K562 (cell line): ENCODE measurements at regions not wholly inside any gene's neighbourhood (a gene's known extent, or its start where the extent isn't known, plus 50 kb on each side); places are given as distances from the start of the nearest gene placed in this dataset.

Experiments
- ATAC-seq: fragments of 200-7000 bp; cut with Tn5 transposase; 3 replicates; pipeline ENCODE4 v1.9.1; 2020; ENCODE audit warnings: moderate library complexity
- BruUV-seq: library from RNA; stranded (reverse); fragments of 400-500 nt; replicated peaks from 2 replicates; lab custom pipeline; 2021; lab: Mats Ljungman, UMichigan
- CTCF ChIA-PET: fragments of 300-600 bp; formaldehyde crosslinking; extraction: SDS; loops from one replicate; lab custom pipeline; 2021; ENCODE audit warnings: low intra/inter-chr PET ratio; lab: Yijun Ruan, JAX
- POLR2A ChIA-PET: fragments of 300-600, 350-650 bp; sonication (Branson Sonifier 250); formaldehyde crosslinking; extraction: SDS; loops from one replicate; lab custom pipeline; 2021; ENCODE audit warnings: antibody characterized with exemption, inconsistent platforms; lab: Yijun Ruan, JAX
- DNase-seq, 4 experiments: peaks; one replicate each; pipeline versions ENCODE4 v3.0.0 to v3.0.0-alpha.2; 2011 to 2018; ENCODE audit warnings: low spot score in 3 of 4, mixed read lengths in 3 of 4; ENCODE audit errors: extremely low read depth in 1 of 4
- FAIRE-seq: peaks from 2 replicates; lab custom pipeline; 2011; peaks lifted over from hg19 to GRCh38; lab: Jason Lieb, UNC
- H2AFZ ChIP-seq: 2 replicates; pipeline ENCODE4 v1.6.0; 2011; ENCODE audit warnings: low read depth, low read length, control low read depth, inconsistent platforms
- H3K27ac ChIP-seq: fragments of 200-600 bp; 3 replicates; pipeline ENCODE4 v1.8.0; 2011; ENCODE audit warnings: low read depth, mild to moderate bottlenecking, control low read depth, inconsistent platforms, low read length, moderate library complexity, mixed read lengths; ENCODE audit errors: extremely low read depth
- H3K27me3 ChIP-seq, 2 experiments: fragments of 300-600 bp in 1 of 2; 2 replicates in 1 of 2; 3 replicates in 1 of 2; pipeline versions ENCODE4 v1.6.0 to v1.8.0; 2011; ENCODE audit warnings: inconsistent platforms in 2 of 2, low read length in 2 of 2, mild to moderate bottlenecking in 1 of 2, mixed read lengths in 1 of 2, moderate library complexity in 1 of 2; ENCODE audit not compliant: control insufficient read depth in 2 of 2, insufficient read depth in 2 of 2
- H3K36me3 ChIP-seq: fragments of 300-600 bp; 3 replicates; pipeline ENCODE4 v1.8.0; 2011; ENCODE audit warnings: mild to moderate bottlenecking, low read length, inconsistent platforms; ENCODE audit not compliant: control insufficient read depth, insufficient read depth
- H3K4me1 ChIP-seq, 2 experiments: fragments of 200-600 bp in 1 of 2; replicated peaks in 1 of 2; 2 replicates in 1 of 2; 3 replicates in 1 of 2; pipeline versions ENCODE4 v1.5.1 to v1.8.0; 2011; ENCODE audit warnings: inconsistent platforms in 2 of 2, low read length in 2 of 2, mild to moderate bottlenecking in 1 of 2, mixed read lengths in 1 of 2, moderate library complexity in 1 of 2; ENCODE audit not compliant: control insufficient read depth in 2 of 2, insufficient read depth in 2 of 2
- H3K4me2 ChIP-seq: 2 replicates; pipeline ENCODE4 v1.6.1; 2011; ENCODE audit warnings: low read length, control low read depth, inconsistent platforms, mixed read lengths; ENCODE audit not compliant: insufficient read depth
- H3K4me3 ChIP-seq: fragments of 200-600 bp; sonication (generic), shearing (Covaris generic); 2 replicates; pipeline ENCODE4 v1.5.1; 2016; ENCODE audit warnings: control low read depth, inconsistent platforms
- H3K79me2 ChIP-seq: fragments of 200-600 bp; 3 replicates; pipeline ENCODE4 v1.8.0; 2011; ENCODE audit warnings: low read length, inconsistent platforms; ENCODE audit not compliant: control insufficient read depth, insufficient read depth
- H3K9ac ChIP-seq, 2 experiments: 2 replicates each; pipeline versions ENCODE4 v1.6.0 to v1.6.1; 2011; ENCODE audit warnings: low read depth in 2 of 2, low read length in 2 of 2, control low read depth in 1 of 2, inconsistent platforms in 1 of 2, mild to moderate bottlenecking in 1 of 2, mixed read lengths in 1 of 2; ENCODE audit not compliant: insufficient read depth in 1 of 2
- H3K9me1 ChIP-seq: one replicate; pipeline ENCODE4 v1.6.0; 2011; ENCODE audit warnings: inconsistent platforms, mild to moderate bottlenecking, low read length, moderate library complexity; ENCODE audit not compliant: control insufficient read depth, insufficient read depth
- H3K9me3 ChIP-seq: replicated peaks from 2 replicates; pipeline ENCODE4 v1.5.1; 2011; ENCODE audit warnings: low read depth, low read length, inconsistent platforms; ENCODE audit not compliant: control insufficient read depth, insufficient read depth
- H4K20me1 ChIP-seq: replicated peaks from 2 replicates; pipeline ENCODE4 v1.6.1; 2011; ENCODE audit warnings: low read length, inconsistent platforms, mixed read lengths; ENCODE audit not compliant: control insufficient read depth, insufficient read depth
- FOXJ3 ChIP-seq: sonication (generic); formaldehyde crosslinking; IDR thresholded peaks from 2 replicates; pipeline ENCODE4 v1.4.0; 2020; ENCODE audit warnings: mild to moderate bottlenecking, missing genetic modification reagents
- HNRNPLL ChIP-seq: fragments of 200-400 bp; formaldehyde crosslinking; IDR thresholded peaks from 2 replicates; pipeline ENCODE4 v1.6.1; 2017; ENCODE audit warnings: low read length, low read depth, mild to moderate bottlenecking; ENCODE audit not compliant: poor library complexity, severe bottlenecking
- NFRKB ChIP-seq: fragments of 450-650 bp; IDR thresholded peaks from 2 replicates; pipeline ENCODE4 v1.6.1; 2016; ENCODE audit warnings: low read depth
- NUFIP1 ChIP-seq: fragments of 450-650 bp; IDR thresholded peaks from 2 replicates; pipeline ENCODE4 v1.6.1; 2018; ENCODE audit not compliant: partially characterized antibody
- POLR2AphosphoS2 ChIP-seq: IDR thresholded peaks from 2 replicates; pipeline ENCODE4 v1.6.1; 2012; ENCODE audit warnings: low read length, improper control_type of control experiment
- SMARCA4 ChIP-seq: fragments of 450-650 bp; IDR thresholded peaks from 2 replicates; pipeline ENCODE4 v1.6.1; 2016
- TCFL5 ChIP-seq: fragments of 250-450 bp; sonication (Bioruptor Pico); conservative IDR thresholded peaks from 2 replicates; pipeline ENCODE4 v1.6.1; 2021; ENCODE audit warnings: mild to moderate bottlenecking, moderate library complexity, matching md5 sums
- TFAM ChIP-seq: fragments of 250-450 bp; sonication (Bioruptor Pico); conservative IDR thresholded peaks from 2 replicates; pipeline ENCODE4 v1.5.0; 2021; ENCODE audit warnings: mild to moderate bottlenecking, moderate library complexity
- TRIM24 ChIP-seq, 2 experiments: fragments of 450-650 bp; IDR thresholded peaks; 2 replicates each; pipeline ENCODE4 v1.6.1; 2016
- ZKSCAN8 ChIP-seq: fragments of 200-800 bp; sonication (Bioruptor generic); IDR thresholded peaks from 2 replicates; pipeline ENCODE4 v1.6.1; 2016; ENCODE audit warnings: missing genetic modification characterization, missing compliant biosample characterization
- ZNF140 ChIP-seq: fragments of 250-450 bp; sonication (Bioruptor Pico); IDR thresholded peaks from 2 replicates; pipeline ENCODE4 v1.8.0; 2021; ENCODE audit warnings: moderate library complexity, mild to moderate bottlenecking, inconsistent platforms
- ZNF274 ChIP-seq: IDR thresholded peaks from 2 replicates; pipeline ENCODE4 v1.6.1; 2011; ENCODE audit warnings: low read depth, mild to moderate bottlenecking, low read length, moderate library complexity, borderline replicate concordance
- ZNF431 ChIP-seq: sonication (generic); formaldehyde crosslinking; IDR thresholded peaks from 2 replicates; pipeline ENCODE4 v1.8.0; 2022; ENCODE audit warnings: mild to moderate bottlenecking, missing genetic modification reagents
- WGBS: fragments of 100-300 bp; shearing (Covaris generic); methylation state at CpG from one replicate; pipeline ENCODE4 v1.1.6; 2016; ENCODE audit warnings: low coverage, mixed read lengths; ENCODE audit not compliant: insufficient coverage; ENCODE audit errors: missing lambda C conversion rate; 5-methylcytosine and 5-hydroxymethylcytosine counted together
- in situ Hi-C: fragments of 300-500 bp; cut with MboI; formaldehyde crosslinking; loops from 4 replicates; pipeline ENCODE4 v1.15.0; 2018; ENCODE audit warnings: inconsistent platforms, mixed read lengths
- intact Hi-C: fragments of 100-400 bp; cut with micrococcal nuclease; formaldehyde crosslinking; loops from 2 replicates; pipeline ENCODE4 v1.14.2; 2022
- TF ChIP-seq, protein P1 (sequence below): fragments of 250-450 bp; sonication (Bioruptor Pico); IDR thresholded peaks from 2 replicates; pipeline ENCODE4 v1.8.0; 2021; ENCODE audit warnings: mild to moderate bottlenecking, moderate library complexity
- TF ChIP-seq, protein P2 (sequence below): fragments of 250-450 bp; sonication (Bioruptor Pico); IDR thresholded peaks from 2 replicates; pipeline ENCODE4 v1.5.0; 2020; ENCODE audit warnings: mild to moderate bottlenecking, borderline replicate concordance

DNA sequence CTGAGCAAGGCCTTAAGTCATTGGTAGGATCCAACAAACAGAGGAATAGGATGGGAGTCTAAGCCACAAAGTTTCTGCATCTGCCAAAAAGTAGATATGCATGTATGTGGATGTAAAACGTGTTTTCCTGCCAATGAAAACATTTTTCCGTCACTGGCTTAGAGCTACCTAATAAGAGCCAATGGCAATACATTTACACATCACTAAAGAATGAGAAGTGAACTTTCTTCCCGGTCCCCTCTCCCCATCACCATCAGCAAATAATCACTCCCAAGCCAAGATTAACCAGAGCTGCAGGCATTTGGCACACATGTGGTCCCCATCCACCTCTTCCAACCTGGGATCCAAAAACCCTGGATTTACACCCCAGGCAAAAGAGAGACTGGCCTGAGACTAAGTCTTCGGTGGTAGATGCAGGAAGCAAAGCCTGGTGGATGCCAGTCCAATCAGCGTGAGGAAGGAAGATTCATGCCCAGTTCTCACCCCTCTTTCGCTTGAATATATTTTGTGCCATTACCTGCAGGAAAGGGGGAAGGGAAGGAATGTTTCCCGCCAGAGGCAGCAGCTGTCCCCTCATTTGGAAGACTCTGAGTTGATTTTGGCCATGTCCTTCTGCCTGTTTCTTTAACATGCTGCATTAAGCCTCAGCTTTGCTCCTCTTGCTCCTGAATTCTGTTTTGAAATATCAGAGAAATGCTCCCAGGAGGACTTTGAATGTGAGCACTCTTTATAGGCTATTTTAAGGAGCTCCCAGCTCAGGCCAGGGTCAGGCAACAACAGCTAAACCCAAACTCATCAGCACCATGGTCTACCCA, 131.4 kb downstream of the CHIC2 start (continued):
- TF ChIP-seq, protein P1, sequence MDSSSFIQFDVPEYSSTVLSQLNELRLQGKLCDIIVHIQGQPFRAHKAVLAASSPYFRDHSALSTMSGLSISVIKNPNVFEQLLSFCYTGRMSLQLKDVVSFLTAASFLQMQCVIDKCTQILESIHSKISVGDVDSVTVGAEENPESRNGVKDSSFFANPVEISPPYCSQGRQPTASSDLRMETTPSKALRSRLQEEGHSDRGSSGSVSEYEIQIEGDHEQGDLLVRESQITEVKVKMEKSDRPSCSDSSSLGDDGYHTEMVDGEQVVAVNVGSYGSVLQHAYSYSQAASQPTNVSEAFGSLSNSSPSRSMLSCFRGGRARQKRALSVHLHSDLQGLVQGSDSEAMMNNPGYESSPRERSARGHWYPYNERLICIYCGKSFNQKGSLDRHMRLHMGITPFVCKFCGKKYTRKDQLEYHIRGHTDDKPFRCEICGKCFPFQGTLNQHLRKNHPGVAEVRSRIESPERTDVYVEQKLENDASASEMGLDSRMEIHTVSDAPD = no peak
- TF ChIP-seq, all 486 proteins: peak for 0

DNA sequence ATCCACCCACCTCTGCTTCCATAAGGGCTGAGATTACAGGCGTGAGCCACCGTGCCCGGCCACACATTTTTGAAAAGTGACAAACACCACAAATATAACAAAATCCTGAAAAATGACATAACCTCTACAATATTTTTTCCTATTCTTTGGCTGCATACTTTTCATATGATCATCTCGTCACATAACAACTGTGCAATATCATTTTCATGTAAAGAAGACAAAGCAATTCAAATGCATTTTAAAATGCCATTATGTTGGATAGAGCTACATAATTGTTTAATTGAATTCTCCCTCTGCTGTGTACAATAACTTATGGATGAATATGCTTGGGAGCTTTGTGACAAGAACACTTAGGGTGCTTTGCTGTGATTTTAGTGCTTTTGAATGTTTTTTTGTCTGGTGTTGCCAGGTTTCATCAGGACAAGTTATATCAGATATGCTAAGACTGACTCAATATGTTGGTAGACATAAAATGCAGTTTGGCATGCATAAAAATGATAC, 132.9 kb downstream of the CHIC2 start:
- H2AFZ ChIP-seq = no peak overlapping the region
- no peaks in the 10 kb centered on the region for H3K79me2 ChIP-seq
- no peak overlapping the region for H3K27ac ChIP-seq
- H4K20me1 ChIP-seq = no peaks in the 10 kb centered on the region; the same call in 1 of the 2 replicates
- DNase-seq (no peak), ATAC-seq (no peak), FAIRE-seq (no peak)
- POLR2A ChIA-PET = no interaction called here
- H3K9me3 ChIP-seq = no peaks in the 10 kb centered on the region
- H3K9ac ChIP-seq = no peak overlapping the region
- H3K4me1 ChIP-seq = no peaks in the 10 kb centered on the region; a peak in 1 of 5 replicates
- H3K27me3 ChIP-seq = peaks cover 2 to 8% of the 10 kb centered on the region in 2 experiments; a peak in 2 of 5 replicates
- TF ChIP-seq TCFL5 (CRISPR knock-in tag) = no peak
- TF ChIP-seq NFRKB = no peak
- no peak for TF ChIP-seq TFAM (CRISPR knock-in tag)
- no peak for TF ChIP-seq ZKSCAN8
- TF ChIP-seq ZNF140 (CRISPR knock-in tag) = no peak
- TF ChIP-seq FOXJ3 (CRISPR knock-in tag) = no peak
- TF ChIP-seq NUFIP1 = no peak
- TF ChIP-seq ZNF274 = no peak
- TF ChIP-seq POLR2AphosphoS2 = no peak
- TF ChIP-seq TRIM24 (IDR thresholded peaks at IDR 0.05) = no peak
- no peak for TF ChIP-seq HNRNPLL
- TF ChIP-seq ZNF431 (CRISPR knock-in tag) = no peak
- TF ChIP-seq SMARCA4 = no peak
- TF ChIP-seq, protein P2, sequence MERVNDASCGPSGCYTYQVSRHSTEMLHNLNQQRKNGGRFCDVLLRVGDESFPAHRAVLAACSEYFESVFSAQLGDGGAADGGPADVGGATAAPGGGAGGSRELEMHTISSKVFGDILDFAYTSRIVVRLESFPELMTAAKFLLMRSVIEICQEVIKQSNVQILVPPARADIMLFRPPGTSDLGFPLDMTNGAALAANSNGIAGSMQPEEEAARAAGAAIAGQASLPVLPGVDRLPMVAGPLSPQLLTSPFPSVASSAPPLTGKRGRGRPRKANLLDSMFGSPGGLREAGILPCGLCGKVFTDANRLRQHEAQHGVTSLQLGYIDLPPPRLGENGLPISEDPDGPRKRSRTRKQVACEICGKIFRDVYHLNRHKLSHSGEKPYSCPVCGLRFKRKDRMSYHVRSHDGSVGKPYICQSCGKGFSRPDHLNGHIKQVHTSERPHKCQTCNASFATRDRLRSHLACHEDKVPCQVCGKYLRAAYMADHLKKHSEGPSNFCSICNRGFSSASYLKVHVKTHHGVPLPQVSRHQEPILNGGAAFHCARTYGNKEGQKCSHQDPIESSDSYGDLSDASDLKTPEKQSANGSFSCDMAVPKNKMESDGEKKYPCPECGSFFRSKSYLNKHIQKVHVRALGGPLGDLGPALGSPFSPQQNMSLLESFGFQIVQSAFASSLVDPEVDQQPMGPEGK (CRISPR knock-in tag) = no peak
- TF ChIP-seq, all 486 proteins: peak for 0
- H3K36me3 ChIP-seq = no peaks in the 10 kb centered on the region
- no peak overlapping the region for H3K4me2 ChIP-seq
- no peaks in the 10 kb centered on the region for H3K9me1 ChIP-seq
- intact Hi-C loops (loop anchor here (5.0 kb wide), 1 partner anchor 166 kb away; no protein-coding TSS in a partner anchor), in situ Hi-C loops (no loop called here)
- H3K4me3 ChIP-seq = no peak overlapping the region
- CTCF ChIA-PET = no interaction called here
- BruUV-seq = no TSS peak
- 0% methylated on average over 4 of the region's 4 CpGs for WGBS
